Lower lobe of right lung (tissue), 2 donors: ENCODE measurements at regions not wholly inside any gene's neighbourhood (a gene's known extent, or its start where the extent isn't known, plus 50 kb on each side); places are given as distances from the start of the nearest gene placed in this dataset.

Experiments
- ATAC-seq, 2 donors: fragments of 200-7000 bp; cut with Tn5 transposase; one replicate each; pipeline ENCODE4 v1.9.1; 2020 to 2022; ENCODE audit warnings: mild to moderate bottlenecking in 2 of 2, moderate library complexity in 2 of 2
- DNase-seq: peaks from one replicate; pipeline ENCODE4 v3.0.0-alpha.2; 2020
- H3K27ac ChIP-seq: fragments of 200-600 bp; one replicate; pipeline ENCODE4 v1.8.0; 2022
- H3K27me3 ChIP-seq: fragments of 200-600 bp; one replicate; pipeline ENCODE4 v1.8.0; 2022; ENCODE audit warnings: low read depth
- H3K36me3 ChIP-seq: fragments of 200-600 bp; one replicate; pipeline ENCODE4 v1.8.0; 2022; ENCODE audit warnings: mild to moderate bottlenecking
- H3K4me1 ChIP-seq: fragments of 200-600 bp; one replicate; pipeline ENCODE4 v1.8.0; 2022
- H3K4me3 ChIP-seq: fragments of 200-600 bp; one replicate; pipeline ENCODE4 v1.8.0; 2022; ENCODE audit warnings: mild to moderate bottlenecking
- H3K9me3 ChIP-seq: fragments of 200-600 bp; one replicate; pipeline ENCODE4 v1.8.0; 2022
- CTCF ChIP-seq: fragments of 200-600 bp; IDR thresholded peaks from one replicate; pipeline ENCODE4 v1.8.0; 2022; ENCODE audit warnings: antibody characterized with exemption, mild to moderate bottlenecking
- intact Hi-C: fragments of 100-400 bp; cut with DNase I; formaldehyde crosslinking; loops from one replicate; pipeline ENCODE4 v1.11.0; 2022
- donor health status: DM: no; HTN: yes; CAD: no; lungs with severe emphysema.

GRCh38 chr13:86826232-86826631 is 844.9 kb upstream of the SLITRK5 start:
- TF ChIP-seq CTCF: no peak
- Histone ChIP-seq H3K4me1 (no peaks in the 10 kb centered on the region), H3K9me3 (no peaks in the 10 kb centered on the region), H3K36me3 (no peaks in the 10 kb centered on the region), H3K27me3 (no peaks in the 10 kb centered on the region), H3K27ac (no peak overlapping the region), H3K4me3 (no peak overlapping the region)
- ATAC-seq: no peak
- DNase-seq: no peak
- intact Hi-C loops: no loop called here

- H3K9me3 ChIP-seq: no peaks in the 10 kb centered on the region
- no peak for TF ChIP-seq CTCF
- intact Hi-C loops: no loop called here
- DNase-seq (no peak), ATAC-seq (no peak)
- H3K36me3 ChIP-seq: no peaks in the 10 kb centered on the region
- H3K27me3 ChIP-seq: no peaks in the 10 kb centered on the region
- H3K4me3 ChIP-seq: no peak overlapping the region
- H3K4me1 ChIP-seq: no peaks in the 10 kb centered on the region
- no peak overlapping the region for H3K27ac ChIP-seq
Measured at GRCh38 chr13:86830046-86830445, 841.1 kb upstream of the SLITRK5 start.

- Histone ChIP-seq H3K36me3 (no peaks in the 10 kb centered on the region), H3K4me1 (no peaks in the 10 kb centered on the region), H3K27ac (no peak overlapping the region), H3K27me3 (no peaks in the 10 kb centered on the region), H3K9me3 (no peaks in the 10 kb centered on the region), H3K4me3 (no peak overlapping the region)
- TF ChIP-seq CTCF: no peak
- no peak for DNase-seq
- ATAC-seq: no peak
- intact Hi-C loops: no loop called here
Measured at GRCh38 chr13:86831084-86831483, 840.1 kb upstream of the SLITRK5 start.

GRCh38 chr13:86838411-86839120 is 832.6 kb upstream of the SLITRK5 start:
- no peaks in the 10 kb centered on the region for H3K27me3 ChIP-seq
- no peaks in the 10 kb centered on the region for H3K36me3 ChIP-seq
- H3K4me1 ChIP-seq: no peaks in the 10 kb centered on the region
- intact Hi-C loops: no loop called here
- H3K27ac ChIP-seq: no peak overlapping the region
- no peak for TF ChIP-seq CTCF
- ATAC-seq: no peak
- no peak overlapping the region for H3K4me3 ChIP-seq
- H3K9me3 ChIP-seq: peaks cover 4% of the 10 kb centered on the region
- no peak for DNase-seq

- no peaks in the 10 kb centered on the region for H3K27me3 ChIP-seq
- H3K36me3 ChIP-seq: no peaks in the 10 kb centered on the region
- H3K27ac ChIP-seq: no peak overlapping the region
- H3K9me3 ChIP-seq: peaks cover 4% of the 10 kb centered on the region
- no peak overlapping the region for H3K4me3 ChIP-seq
- H3K4me1 ChIP-seq: no peaks in the 10 kb centered on the region
- ATAC-seq (no peak), DNase-seq (no peak)
- no peak for TF ChIP-seq CTCF
- intact Hi-C loops: no loop called here
Measured at GRCh38 chr13:86839221-86839620, 832.0 kb upstream of the SLITRK5 start.
